Testis (tissue), 2 donors: ENCODE measurements at regions not wholly inside any gene's neighbourhood (a gene's known extent, or its start where the extent isn't known, plus 50 kb on each side); places are given as distances from the start of the nearest gene placed in this dataset.

ENCODE experiments used
- DNase-seq: peaks from one replicate; pipeline ENCODE4 v3.0.0-alpha.2; 2019
- H3K27ac ChIP-seq, 2 donors: fragments of 200-600 bp; sonication (generic); one replicate each; pipeline ENCODE4 v1.5.1; 2019
- H3K27me3 ChIP-seq: fragments of 200-600 bp; sonication (generic); one replicate; pipeline ENCODE4 v1.5.1; 2019
- H3K36me3 ChIP-seq: fragments of 200-600 bp; sonication (generic); one replicate; pipeline ENCODE4 v1.5.1; 2017; ENCODE audit warnings: low read depth; ENCODE audit errors: missing control alignments
- H3K4me1 ChIP-seq: fragments of 200-600 bp; sonication (generic); one replicate; pipeline ENCODE4 v1.5.1; 2019
- H3K4me3 ChIP-seq, 2 donors: fragments of 200-600 bp; sonication (generic); one replicate each; pipeline ENCODE4 v1.5.1; 2017 to 2019
- H3K9me3 ChIP-seq: fragments of 200-600 bp; sonication (generic); one replicate; pipeline ENCODE4 v1.5.1; 2017
- CTCF ChIP-seq, 3 experiments: fragments of 450-650 bp in 2 of 3; fragments of 200-600 bp in 1 of 3; sonication (generic) in 1 of 3; IDR thresholded peaks; one replicate each; pipeline ENCODE4 v1.5.1; 2016 to 2019; ENCODE audit warnings: antibody characterized with exemption in 3 of 3, mild to moderate bottlenecking in 2 of 3, moderate library complexity in 1 of 3
- POLR2A ChIP-seq: fragments of 450-650 bp; IDR thresholded peaks from one replicate; pipeline ENCODE4 v1.6.1; 2017; ENCODE audit warnings: antibody characterized with exemption, mild to moderate bottlenecking, moderate library complexity
- WGBS, 2 donors: methylation state at CpG; one replicate each; pipeline ENCODE4 v1.1.5; 2018; 5-methylcytosine and 5-hydroxymethylcytosine counted together
- intact Hi-C: fragments of 100-400 bp; cut with DNase I; formaldehyde crosslinking; loops from one replicate; pipeline ENCODE4 v1.15.1; 2023; ENCODE audit warnings: low total_unique reads

- no peaks in the 10 kb centered on the region for H3K9me3 ChIP-seq
- H3K4me3 ChIP-seq: no peak overlapping the region
- H3K4me1 ChIP-seq: no peaks in the 10 kb centered on the region
- no peaks in the 10 kb centered on the region for H3K27me3 ChIP-seq
- no peak overlapping the region for H3K27ac ChIP-seq
- no peak for DNase-seq
- TF ChIP-seq CTCF (IDR thresholded peaks at IDR 0.05) (no peak), POLR2A (no peak)
- intact Hi-C loops: no loop called here
- 61 to 80% methylated on average over 12 to 28 of the region's 28 CpGs for WGBS, 2 donors
- no peaks in the 10 kb centered on the region for H3K36me3 ChIP-seq
These were observed 310.2 kb downstream of the PTPRC start for GRCh38 chr1:198948895-198949659.

GRCh38 chr1:198950036-198950435 is 311.2 kb downstream of the PTPRC start:
- no peaks in the 10 kb centered on the region for H3K9me3 ChIP-seq
- H3K4me1 ChIP-seq: no peaks in the 10 kb centered on the region
- H3K27me3 ChIP-seq: no peaks in the 10 kb centered on the region
- no peaks in the 10 kb centered on the region for H3K36me3 ChIP-seq
- intact Hi-C loops: no loop called here
- TF ChIP-seq CTCF (IDR thresholded peaks at IDR 0.05) (no peak), POLR2A (no peak)
- WGBS, 2 donors: 90% methylated on average over 3 of the region's 3 CpGs
- H3K4me3 ChIP-seq: no peak overlapping the region
- no peak for DNase-seq
- no peak overlapping the region for H3K27ac ChIP-seq

GRCh38 chr1:198955085-198955484 is 316.2 kb downstream of the PTPRC start:
- DNase-seq: no peak
- Histone ChIP-seq H3K4me1 (no peaks in the 10 kb centered on the region), H3K27ac (no peak overlapping the region), H3K27me3 (no peaks in the 10 kb centered on the region), H3K36me3 (no peaks in the 10 kb centered on the region), H3K9me3 (no peaks in the 10 kb centered on the region), H3K4me3 (no peak overlapping the region)
- intact Hi-C loops: no loop called here
- TF ChIP-seq POLR2A (no peak), CTCF (IDR thresholded peaks at IDR 0.05) (no peak)

- WGBS, 2 donors: 68 to 75% methylated on average over 1 of the region's 1 CpG
- Histone ChIP-seq H3K27me3 (no peaks in the 10 kb centered on the region), H3K9me3 (no peaks in the 10 kb centered on the region), H3K36me3 (no peaks in the 10 kb centered on the region), H3K4me3 (no peak overlapping the region), H3K4me1 (no peaks in the 10 kb centered on the region), H3K27ac (no peak overlapping the region)
- DNase-seq: no peak
- intact Hi-C loops: no loop called here
- no peak for TF ChIP-seq CTCF (IDR thresholded peaks at IDR 0.05)
- no peak for TF ChIP-seq POLR2A
These were observed 318.2 kb downstream of the PTPRC start for GRCh38 chr1:198957044-198957443.

GRCh38 chr1:198959032-198959431 is 320.2 kb downstream of the PTPRC start:
- TF ChIP-seq CTCF (IDR thresholded peaks at IDR 0.05) (no peak), POLR2A (no peak)
- intact Hi-C loops: no loop called here
- Histone ChIP-seq H3K4me3 (no peak overlapping the region), H3K9me3 (no peaks in the 10 kb centered on the region), H3K27me3 (no peaks in the 10 kb centered on the region), H3K4me1 (no peaks in the 10 kb centered on the region), H3K27ac (no peak overlapping the region), H3K36me3 (no peaks in the 10 kb centered on the region)
- 78 to 89% methylated on average over 3 of the region's 3 CpGs for WGBS, 2 donors
- DNase-seq: no peak
